ENCODE measurements at regions not wholly inside any gene's neighbourhood (a gene's known extent, or its start where the extent isn't known, plus 50 kb on each side); places are given as distances from the start of the nearest gene placed in this dataset.

- no peak for DNase-seq (ENCODE audit: low read depth in 2 of 2)
Measured at GRCh38 chr1:87165177-87165576, 163.5 kb upstream of the LMO4 start.

- DNase-seq (ENCODE audit: low read depth in 2 of 2) = no peak
Measured at GRCh38 chr1:87167157-87167789, 161.4 kb upstream of the LMO4 start.

GRCh38 chr1:87167848-87168525 lies 160.7 kb upstream of the LMO4 start:
- DNase-seq (ENCODE audit: low read depth in 2 of 2) = no peak

- no peak for DNase-seq (ENCODE audit: low read depth in 2 of 2)
Measured at GRCh38 chr1:87169263-87169910, 159.3 kb upstream of the LMO4 start.

GRCh38 chr1:87170157-87170556 lies 158.5 kb upstream of the LMO4 start:
- DNase-seq (ENCODE audit: low read depth in 2 of 2) = peak in 1 of 2 experiments; percentile 19

- DNase-seq (ENCODE audit: low read depth in 2 of 2) = peak in 1 of 2 experiments; percentile 16
Measured at GRCh38 chr1:87170931-87171598, 157.6 kb upstream of the LMO4 start.

- no peak for DNase-seq (ENCODE audit: low read depth in 2 of 2)
Measured at GRCh38 chr1:87173231-87173630, 155.4 kb upstream of the LMO4 start.

- DNase-seq (ENCODE audit: low read depth in 2 of 2) = no peak
Measured at GRCh38 chr1:87174724-87175245, 153.9 kb upstream of the LMO4 start.

GRCh38 chr1:87176087-87176486 lies 152.6 kb upstream of the LMO4 start:
- DNase-seq (ENCODE audit: low read depth in 2 of 2) = no peak

- no peak for DNase-seq (ENCODE audit: low read depth in 2 of 2)
Measured at GRCh38 chr1:87176514-87176913, 152.2 kb upstream of the LMO4 start.

- DNase-seq (ENCODE audit: low read depth in 2 of 2) = no peak
Measured at GRCh38 chr1:87178441-87178840, 150.2 kb upstream of the LMO4 start.

GRCh38 chr1:87179076-87179810 lies 149.4 kb upstream of the LMO4 start:
- DNase-seq (ENCODE audit: low read depth in 2 of 2) = no peak

- DNase-seq (ENCODE audit: low read depth in 2 of 2) = no peak
Measured at GRCh38 chr1:87179851-87180519, 148.7 kb upstream of the LMO4 start.

GRCh38 chr1:87180682-87181081 lies 148.0 kb upstream of the LMO4 start:
- DNase-seq (ENCODE audit: low read depth in 2 of 2) = no peak

- no peak for DNase-seq (ENCODE audit: low read depth in 2 of 2)
Measured at GRCh38 chr1:87182611-87183010, 146.1 kb upstream of the LMO4 start.

- DNase-seq (ENCODE audit: low read depth in 2 of 2) = no peak
Measured at GRCh38 chr1:87185077-87185476, 143.6 kb upstream of the LMO4 start.

GRCh38 chr1:87186346-87186745 lies 142.3 kb upstream of the LMO4 start:
- DNase-seq (ENCODE audit: low read depth in 2 of 2) = no peak

- no peak for DNase-seq (ENCODE audit: low read depth in 2 of 2)
Measured at GRCh38 chr1:87188640-87189039, 140.0 kb upstream of the LMO4 start.

GRCh38 chr1:87190402-87190801 lies 138.3 kb upstream of the LMO4 start:
- no peak for DNase-seq (ENCODE audit: low read depth in 2 of 2)

GRCh38 chr1:87191646-87192045 lies 137.0 kb upstream of the LMO4 start:
- DNase-seq (ENCODE audit: low read depth in 2 of 2) = no peak

GRCh38 chr1:87194271-87194774 lies 134.4 kb upstream of the LMO4 start:
- no peak for DNase-seq (ENCODE audit: low read depth in 2 of 2)
